ENCODE measurements at regions not wholly inside any gene's neighbourhood (a gene's known extent, or its start where the extent isn't known, plus 50 kb on each side); places are given as distances from the start of the nearest gene placed in this dataset.

DNA sequence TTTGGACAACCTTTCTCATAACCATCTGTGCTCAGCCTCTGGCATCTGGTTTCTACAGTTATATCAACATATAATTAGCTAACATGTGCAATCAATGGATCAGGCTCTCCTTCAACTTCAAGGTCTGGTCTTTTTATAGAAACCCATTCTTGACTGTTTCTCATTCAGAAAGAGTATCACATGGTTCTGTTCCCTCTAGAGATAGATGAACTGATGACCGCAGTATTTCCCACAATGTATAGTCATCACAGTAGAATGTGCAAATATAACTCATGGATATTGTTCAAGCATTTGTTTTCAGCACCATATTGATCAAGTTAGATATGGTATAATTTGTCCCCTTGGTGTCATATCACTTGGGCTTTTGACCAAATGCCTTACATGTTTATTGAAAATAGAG lies 656.2 kb downstream of the FRK start:
- Histone ChIP-seq H3K36me3 (ENCODE audit: control insufficient read depth, low read length) (no peaks in the 10 kb centered on the region), H3K79me2 (ENCODE audit: control insufficient read depth, low read length) (no peaks in the 10 kb centered on the region), H3K27me3 (ENCODE audit: control insufficient read depth, low read length) (no peaks in the 10 kb centered on the region), H3F3A (ENCODE audit: control insufficient read depth, insufficient read depth) (no peaks in the 10 kb centered on the region), H3K4me3 (ENCODE audit: low read length) (no peak overlapping the region), H3K4me2 (ENCODE audit: low read length) (no peak overlapping the region), H3K9me3 (ENCODE audit: control insufficient read depth, insufficient read depth, low read length) (no peaks in the 10 kb centered on the region), H3K27ac (ENCODE audit: low read depth, low read length) (no peak overlapping the region), H3K9me2 (replicated peaks; ENCODE audit: control insufficient read depth, low read length) (no peaks in the 10 kb centered on the region), H4K20me1 (ENCODE audit: control insufficient read depth, insufficient read depth, low read depth, low read length) (no peaks in the 10 kb centered on the region), H3K4me1 (ENCODE audit: control insufficient read depth, low read length) (no peaks in the 10 kb centered on the region)
- TF ChIP-seq, protein P1, sequence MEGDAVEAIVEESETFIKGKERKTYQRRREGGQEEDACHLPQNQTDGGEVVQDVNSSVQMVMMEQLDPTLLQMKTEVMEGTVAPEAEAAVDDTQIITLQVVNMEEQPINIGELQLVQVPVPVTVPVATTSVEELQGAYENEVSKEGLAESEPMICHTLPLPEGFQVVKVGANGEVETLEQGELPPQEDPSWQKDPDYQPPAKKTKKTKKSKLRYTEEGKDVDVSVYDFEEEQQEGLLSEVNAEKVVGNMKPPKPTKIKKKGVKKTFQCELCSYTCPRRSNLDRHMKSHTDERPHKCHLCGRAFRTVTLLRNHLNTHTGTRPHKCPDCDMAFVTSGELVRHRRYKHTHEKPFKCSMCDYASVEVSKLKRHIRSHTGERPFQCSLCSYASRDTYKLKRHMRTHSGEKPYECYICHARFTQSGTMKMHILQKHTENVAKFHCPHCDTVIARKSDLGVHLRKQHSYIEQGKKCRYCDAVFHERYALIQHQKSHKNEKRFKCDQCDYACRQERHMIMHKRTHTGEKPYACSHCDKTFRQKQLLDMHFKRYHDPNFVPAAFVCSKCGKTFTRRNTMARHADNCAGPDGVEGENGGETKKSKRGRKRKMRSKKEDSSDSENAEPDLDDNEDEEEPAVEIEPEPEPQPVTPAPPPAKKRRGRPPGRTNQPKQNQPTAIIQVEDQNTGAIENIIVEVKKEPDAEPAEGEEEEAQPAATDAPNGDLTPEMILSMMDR (IDR thresholded peaks at IDR 0.05; ENCODE audit: low read depth, low read length, poor library complexity, severe bottlenecking) = no peak
- TF ChIP-seq EZH2phosphoT487 (IDR thresholded peaks at IDR 0.05; ENCODE audit: borderline replicate concordance, low read length) = no peak

DNA sequence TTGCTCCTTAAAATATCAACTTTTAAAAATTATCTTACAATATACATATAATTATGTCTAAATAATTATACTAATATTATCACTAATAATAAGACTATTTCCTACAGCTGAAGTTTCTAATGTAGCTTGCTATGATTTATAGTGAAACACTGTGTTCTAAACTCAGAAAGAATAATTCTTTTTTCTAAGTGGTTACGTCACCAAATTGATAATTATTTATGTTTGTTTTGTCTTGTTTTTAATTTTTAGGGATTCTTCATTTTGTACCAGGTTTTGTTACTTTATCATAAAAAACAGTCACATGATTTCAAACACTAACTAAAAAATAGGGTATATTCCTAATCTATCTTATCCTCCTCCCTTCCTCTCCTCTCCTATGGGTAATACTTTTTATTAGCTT lies 662.1 kb downstream of the FRK start:
- no peaks in the 10 kb centered on the region for H3K27me3 ChIP-seq (ENCODE audit: control insufficient read depth, low read length)
- H3K4me1 ChIP-seq (ENCODE audit: control insufficient read depth, low read length) = no peaks in the 10 kb centered on the region
- H3F3A ChIP-seq (ENCODE audit: control insufficient read depth, insufficient read depth) = no peaks in the 10 kb centered on the region
- H3K4me3 ChIP-seq (ENCODE audit: low read length) = no peak overlapping the region
- no peaks in the 10 kb centered on the region for H3K9me2 ChIP-seq (replicated peaks; ENCODE audit: control insufficient read depth, low read length)
- H3K27ac ChIP-seq (ENCODE audit: low read depth, low read length) = no peak overlapping the region
- H4K20me1 ChIP-seq (ENCODE audit: control insufficient read depth, insufficient read depth, low read depth, low read length) = no peaks in the 10 kb centered on the region
- no peak overlapping the region for H3K4me2 ChIP-seq (ENCODE audit: low read length)
- no peaks in the 10 kb centered on the region for H3K9me3 ChIP-seq (ENCODE audit: control insufficient read depth, insufficient read depth, low read length)
- no peaks in the 10 kb centered on the region for H3K79me2 ChIP-seq (ENCODE audit: control insufficient read depth, low read length)
- TF ChIP-seq, protein P1 (IDR thresholded peaks at IDR 0.05; ENCODE audit: low read depth, low read length, poor library complexity, severe bottlenecking) = no peak
- TF ChIP-seq EZH2phosphoT487 (IDR thresholded peaks at IDR 0.05; ENCODE audit: borderline replicate concordance, low read length) = no peak
- H3K36me3 ChIP-seq (ENCODE audit: control insufficient read depth, low read length) = no peaks in the 10 kb centered on the region

DNA sequence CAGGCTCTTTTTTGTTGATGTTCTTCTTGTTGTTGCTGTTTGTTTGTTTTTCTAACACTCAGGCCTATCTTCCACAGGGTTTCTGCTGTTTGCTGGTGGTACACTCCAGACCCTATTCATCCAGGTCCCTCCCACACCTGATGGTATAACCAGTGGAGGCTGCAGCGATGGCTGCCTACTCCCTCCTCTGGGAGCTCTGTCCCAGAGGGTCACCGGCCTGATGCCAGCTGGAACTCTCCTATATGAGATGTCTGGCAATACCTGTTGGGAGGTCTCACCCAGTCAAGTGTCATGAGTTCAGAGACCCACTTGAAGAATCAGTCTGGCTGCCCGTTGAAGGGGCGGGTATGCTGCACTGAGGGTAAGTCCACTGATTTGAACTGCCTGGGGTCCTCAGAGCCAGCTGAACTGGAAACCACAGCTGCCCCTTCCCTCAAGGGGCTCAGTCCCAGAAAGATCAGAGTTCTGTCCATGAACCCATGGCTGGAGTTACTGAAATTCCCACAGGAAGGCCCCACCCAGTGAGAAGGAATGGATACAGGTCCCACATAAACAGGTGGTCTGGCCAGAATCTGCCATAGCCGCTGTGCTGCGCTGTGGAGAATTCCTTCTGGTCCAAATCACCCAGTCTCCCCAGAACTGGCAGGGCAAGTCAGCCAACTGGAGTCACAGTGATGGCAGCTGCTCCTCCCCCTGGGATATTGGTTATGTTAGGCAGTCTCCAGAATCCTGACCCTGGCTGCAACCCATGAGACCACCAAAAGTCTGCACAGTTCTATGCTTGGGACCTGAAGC lies 664.4 kb downstream of the FRK start:
- no peaks in the 10 kb centered on the region for H3K79me2 ChIP-seq (ENCODE audit: control insufficient read depth, low read length)
- H4K20me1 ChIP-seq (ENCODE audit: control insufficient read depth, insufficient read depth, low read depth, low read length) = no peaks in the 10 kb centered on the region
- H3K4me3 ChIP-seq (ENCODE audit: low read length) = no peak overlapping the region
- TF ChIP-seq, protein P1 (IDR thresholded peaks at IDR 0.05; ENCODE audit: low read depth, low read length, poor library complexity, severe bottlenecking) = no peak
- TF ChIP-seq EZH2phosphoT487 (IDR thresholded peaks at IDR 0.05; ENCODE audit: borderline replicate concordance, low read length) = no peak
- no peaks in the 10 kb centered on the region for H3K36me3 ChIP-seq (ENCODE audit: control insufficient read depth, low read length)
- H3K9me3 ChIP-seq (ENCODE audit: control insufficient read depth, insufficient read depth, low read length) = no peaks in the 10 kb centered on the region
- H3K27me3 ChIP-seq (ENCODE audit: control insufficient read depth, low read length) = no peaks in the 10 kb centered on the region
- no peak overlapping the region for H3K4me2 ChIP-seq (ENCODE audit: low read length)
- no peaks in the 10 kb centered on the region for H3F3A ChIP-seq (ENCODE audit: control insufficient read depth, insufficient read depth)
- no peak overlapping the region for H3K27ac ChIP-seq (ENCODE audit: low read depth, low read length)
- H3K9me2 ChIP-seq (replicated peaks; ENCODE audit: control insufficient read depth, low read length) = no peaks in the 10 kb centered on the region
- H3K4me1 ChIP-seq (ENCODE audit: control insufficient read depth, low read length) = no peaks in the 10 kb centered on the region
